Neural crest cell (in vitro differentiated cells): ENCODE measurements at regions not wholly inside any gene's neighbourhood (a gene's known extent, or its start where the extent isn't known, plus 50 kb on each side); places are given as distances from the start of the nearest gene placed in this dataset.
"Not testable (repeated sequence)": the region's sequence is repeated elsewhere in the genome, so short reads cannot be mapped to it uniquely, and the experiment has no call there.

ENCODE experiments used
- DNase-seq: peaks from one replicate; pipeline ENCODE4 v3.0.0; 2021; ENCODE audit warnings: low read depth, mixed read lengths, low spot score
- H3K27ac Mint-ChIP-seq: one replicate; pipeline ENCODE4 v1.8.0; 2021; ENCODE audit warnings: mild to moderate bottlenecking, mixed read lengths; ENCODE audit not compliant: unreplicated experiment
- H3K27me3 Mint-ChIP-seq: 2 replicates; pipeline ENCODE4 v1.8.0; 2021; ENCODE audit warnings: low read depth, mild to moderate bottlenecking, mixed read lengths
- H3K36me3 Mint-ChIP-seq: 2 replicates; pipeline ENCODE4 v1.8.0; 2021; ENCODE audit warnings: low read depth, mild to moderate bottlenecking, mixed read lengths
- H3K4me1 Mint-ChIP-seq: 2 replicates; pipeline ENCODE4 v1.8.0; 2021; ENCODE audit warnings: mixed read lengths
- H3K4me3 Mint-ChIP-seq: one replicate; pipeline ENCODE4 v1.8.0; 2021; ENCODE audit warnings: mild to moderate bottlenecking, mixed read lengths
- H3K9me3 Mint-ChIP-seq: 2 replicates; pipeline ENCODE4 v1.8.0; 2021; ENCODE audit warnings: mixed read lengths
- CTCF ChIP-seq: fragments of 200-600 bp; sonication (generic); conservative IDR thresholded peaks from 2 replicates; pipeline ENCODE4 v1.5.0; 2021; ENCODE audit warnings: antibody characterized with exemption, mild to moderate bottlenecking

- no peak for TF ChIP-seq CTCF
- no peak for DNase-seq
- Mint-ChIP-seq H3K36me3 (no peaks in the 10 kb centered on the region), H3K27ac (peak overlapping the region; percentile 31), H3K9me3 (peaks cover 6% of the 10 kb centered on the region), H3K4me3 (no peak overlapping the region), H3K4me1 (peaks cover 4% of the 10 kb centered on the region), H3K27me3 (peaks cover 21% of the 10 kb centered on the region)
These were observed 310.1 kb downstream of the FOXL1 start for GRCh38 chr16:86888231-86889053.

GRCh38 chr16:86889054-86889366, 310.7 kb downstream of the FOXL1 start:
- DNase-seq, H3K9me3 Mint-ChIP-seq, H3K4me3 Mint-ChIP-seq, H3K27ac Mint-ChIP-seq, H3K4me1 Mint-ChIP-seq, H3K36me3 Mint-ChIP-seq: not testable (repeated sequence)
- peaks cover 23% of the 10 kb centered on the region for H3K27me3 Mint-ChIP-seq

- DNase-seq = no peak
- Mint-ChIP-seq H3K27me3 (peaks cover 20% of the 10 kb centered on the region), H3K4me3 (no peak overlapping the region), H3K36me3 (no peaks in the 10 kb centered on the region), H3K9me3 (peaks cover 6% of the 10 kb centered on the region), H3K4me1 (no peaks in the 10 kb centered on the region), H3K27ac (no peak overlapping the region)
- TF ChIP-seq CTCF = no peak
These were observed 311.6 kb downstream of the FOXL1 start for GRCh38 chr16:86889974-86890373.

GRCh38 chr16:86891121-86891520, 312.8 kb downstream of the FOXL1 start:
- no peak for DNase-seq
- no peaks in the 10 kb centered on the region for H3K36me3 Mint-ChIP-seq
- H3K4me3 Mint-ChIP-seq = no peak overlapping the region
- peaks cover 6% of the 10 kb centered on the region for H3K9me3 Mint-ChIP-seq
- peaks cover 9% of the 10 kb centered on the region for H3K4me1 Mint-ChIP-seq
- TF ChIP-seq CTCF = no peak
- H3K27me3 Mint-ChIP-seq = peaks cover 21% of the 10 kb centered on the region
- H3K27ac Mint-ChIP-seq = no peak overlapping the region

GRCh38 chr16:86891631-86892030, 313.3 kb downstream of the FOXL1 start:
- no peak for DNase-seq
- TF ChIP-seq CTCF = no peak
- no peak overlapping the region for H3K4me3 Mint-ChIP-seq
- peaks cover 14% of the 10 kb centered on the region for H3K4me1 Mint-ChIP-seq
- peaks cover 21% of the 10 kb centered on the region for H3K27me3 Mint-ChIP-seq
- H3K9me3 Mint-ChIP-seq = peaks cover 6% of the 10 kb centered on the region
- no peaks in the 10 kb centered on the region for H3K36me3 Mint-ChIP-seq
- H3K27ac Mint-ChIP-seq = no peak overlapping the region

GRCh38 chr16:86892509-86892908, 314.2 kb downstream of the FOXL1 start:
- no peak for DNase-seq
- TF ChIP-seq CTCF = no peak
- Mint-ChIP-seq H3K4me1 (peaks cover 22% of the 10 kb centered on the region), H3K27ac (no peak overlapping the region), H3K9me3 (peaks cover 6% of the 10 kb centered on the region), H3K4me3 (no peak overlapping the region), H3K27me3 (peaks cover 17% of the 10 kb centered on the region), H3K36me3 (no peaks in the 10 kb centered on the region)
